OCI-LY1 (cell line): ENCODE measurements at regions not wholly inside any gene's neighbourhood (a gene's known extent, or its start where the extent isn't known, plus 50 kb on each side); places are given as distances from the start of the nearest gene placed in this dataset.

Source experiments
- H2AFZ ChIP-seq: fragments of 200-600 bp; sonication (generic), shearing (Covaris generic); 2 replicates; pipeline ENCODE4 v1.6.0; 2014; ENCODE audit warnings: antibody characterized with exemption, mild to moderate bottlenecking, low read length
- H3F3A ChIP-seq: fragments of 200-600 bp; sonication (generic), shearing (Covaris generic); 2 replicates; pipeline ENCODE4 v1.6.0; 2014; ENCODE audit warnings: mild to moderate bottlenecking, antibody characterized with exemption, low read length, moderate library complexity; ENCODE audit not compliant: insufficient read depth
- H3K27ac ChIP-seq: fragments of 200-600 bp; sonication (generic); 2 replicates; pipeline ENCODE4 v1.5.1; 2014; ENCODE audit warnings: low read length, mixed run types, mild to moderate bottlenecking, low read depth; ENCODE audit not compliant: poor library complexity, severe bottlenecking
- H3K27me3 ChIP-seq: fragments of 200-600 bp; sonication (generic); 2 replicates; pipeline ENCODE4 v1.6.0; 2014; ENCODE audit warnings: antibody characterized with exemption, mild to moderate bottlenecking, low read length, moderate library complexity; ENCODE audit not compliant: insufficient read depth
- H3K36me3 ChIP-seq: fragments of 200-600 bp; sonication (generic); 2 replicates; pipeline ENCODE4 v1.6.1; 2014; ENCODE audit warnings: mild to moderate bottlenecking, antibody characterized with exemption, low read length, moderate library complexity, mixed read lengths; ENCODE audit not compliant: insufficient read depth
- H3K4me1 ChIP-seq: fragments of 200-600 bp; sonication (generic); 2 replicates; pipeline ENCODE4 v1.5.1; 2014; ENCODE audit warnings: mild to moderate bottlenecking, low read length, moderate library complexity; ENCODE audit not compliant: insufficient read depth, severe bottlenecking
- H3K4me2 ChIP-seq: fragments of 200-600 bp; sonication (generic), shearing (Covaris generic); 2 replicates; pipeline ENCODE4 v1.6.1; 2014; ENCODE audit warnings: low read length
- H3K4me3 ChIP-seq: fragments of 200-600 bp; sonication (generic); 2 replicates; pipeline ENCODE4 v1.5.1; 2014; ENCODE audit warnings: low read length, low read depth, mild to moderate bottlenecking, mixed read lengths; ENCODE audit not compliant: poor library complexity, severe bottlenecking
- H3K79me2 ChIP-seq: fragments of 200-600 bp; shearing (Covaris generic); 2 replicates; pipeline ENCODE4 v1.6.1; 2016; ENCODE audit warnings: mixed run types, low read length, mixed read lengths; ENCODE audit not compliant: insufficient read depth
- H3K9ac ChIP-seq: fragments of 200-600 bp; sonication (generic), shearing (Covaris generic); 2 replicates; pipeline ENCODE4 v1.6.1; 2014; ENCODE audit warnings: mild to moderate bottlenecking, low read length, mixed read lengths
- H3K9me2 ChIP-seq: fragments of 200-600 bp; sonication (generic), shearing (Covaris generic); 2 replicates; pipeline ENCODE4 v1.6.1; 2014; ENCODE audit warnings: low read depth, mild to moderate bottlenecking, low read length, mixed read lengths
- H3K9me3 ChIP-seq: fragments of 200-600 bp; shearing (Covaris generic); 2 replicates; pipeline ENCODE4 v1.6.1; 2014; ENCODE audit warnings: low read length, mixed read lengths
- H4K20me1 ChIP-seq: fragments of 200-600 bp; sonication (generic), shearing (Covaris generic); 2 replicates; pipeline ENCODE4 v1.6.0; 2016; ENCODE audit warnings: mild to moderate bottlenecking, low read length; ENCODE audit not compliant: insufficient read depth
- EZH2 ChIP-seq: fragments of 200-600 bp; sonication (generic), shearing (Covaris generic); IDR thresholded peaks from 2 replicates; pipeline ENCODE4 v1.8.0; 2017; ENCODE audit warnings: borderline replicate concordance, mixed run types, mild to moderate bottlenecking, antibody characterized with exemption, low read length, moderate library complexity, mixed read lengths
- TF ChIP-seq, protein P1 (sequence below): fragments of 200-600 bp; sonication (generic), shearing (Covaris generic); IDR thresholded peaks from 2 replicates; pipeline ENCODE4 v1.5.1; 2017; ENCODE audit warnings: mild to moderate bottlenecking, antibody characterized with exemption, low read length, moderate library complexity, mixed read lengths

DNA sequence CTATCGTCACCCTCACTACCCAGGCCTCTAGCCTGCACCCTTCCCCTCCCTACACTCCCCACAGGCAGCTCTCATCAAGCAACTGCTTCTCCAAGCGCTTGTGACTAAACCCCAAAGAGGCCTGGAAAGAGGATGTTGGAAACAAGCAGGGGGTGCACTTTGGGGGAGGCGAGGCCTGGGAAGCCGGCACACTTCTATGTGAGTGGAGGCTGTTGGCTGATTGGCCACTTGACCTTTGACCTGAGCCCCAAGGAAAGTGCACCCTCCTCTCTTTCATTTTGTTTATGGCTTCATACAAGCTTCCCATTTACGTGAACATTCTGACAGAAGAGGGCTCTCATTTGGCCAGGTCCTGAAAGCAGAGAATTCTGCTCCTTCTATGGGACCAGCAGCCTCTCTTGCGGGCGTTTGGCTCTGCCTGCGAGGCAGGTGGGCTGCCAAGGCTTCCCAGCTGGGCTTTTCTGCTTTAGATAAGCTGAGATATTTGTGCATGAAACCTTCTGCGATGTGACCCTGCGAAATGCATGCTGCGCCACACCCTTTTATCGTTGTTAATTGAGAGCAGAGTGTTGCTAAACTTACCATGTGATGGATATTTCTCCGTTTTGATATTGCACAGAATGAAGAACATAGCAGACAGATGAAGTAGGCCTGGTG lies 134.8 kb upstream of the NCK2 start:
- H2AFZ ChIP-seq = no peak overlapping the region
- H3K27ac ChIP-seq = no peak overlapping the region
- no peak overlapping the region for H3K9ac ChIP-seq
- H4K20me1 ChIP-seq = no peaks in the 10 kb centered on the region
- no peak overlapping the region for H3K4me2 ChIP-seq
- H3K9me2 ChIP-seq = no peaks in the 10 kb centered on the region
- no peaks in the 10 kb centered on the region for H3K79me2 ChIP-seq
- no peaks in the 10 kb centered on the region for H3F3A ChIP-seq
- no peaks in the 10 kb centered on the region for H3K4me1 ChIP-seq
- no peak for TF ChIP-seq EZH2
- TF ChIP-seq, protein P1, sequence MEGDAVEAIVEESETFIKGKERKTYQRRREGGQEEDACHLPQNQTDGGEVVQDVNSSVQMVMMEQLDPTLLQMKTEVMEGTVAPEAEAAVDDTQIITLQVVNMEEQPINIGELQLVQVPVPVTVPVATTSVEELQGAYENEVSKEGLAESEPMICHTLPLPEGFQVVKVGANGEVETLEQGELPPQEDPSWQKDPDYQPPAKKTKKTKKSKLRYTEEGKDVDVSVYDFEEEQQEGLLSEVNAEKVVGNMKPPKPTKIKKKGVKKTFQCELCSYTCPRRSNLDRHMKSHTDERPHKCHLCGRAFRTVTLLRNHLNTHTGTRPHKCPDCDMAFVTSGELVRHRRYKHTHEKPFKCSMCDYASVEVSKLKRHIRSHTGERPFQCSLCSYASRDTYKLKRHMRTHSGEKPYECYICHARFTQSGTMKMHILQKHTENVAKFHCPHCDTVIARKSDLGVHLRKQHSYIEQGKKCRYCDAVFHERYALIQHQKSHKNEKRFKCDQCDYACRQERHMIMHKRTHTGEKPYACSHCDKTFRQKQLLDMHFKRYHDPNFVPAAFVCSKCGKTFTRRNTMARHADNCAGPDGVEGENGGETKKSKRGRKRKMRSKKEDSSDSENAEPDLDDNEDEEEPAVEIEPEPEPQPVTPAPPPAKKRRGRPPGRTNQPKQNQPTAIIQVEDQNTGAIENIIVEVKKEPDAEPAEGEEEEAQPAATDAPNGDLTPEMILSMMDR = no peak
- H3K27me3 ChIP-seq = no peaks in the 10 kb centered on the region
- no peak overlapping the region for H3K4me3 ChIP-seq
- H3K9me3 ChIP-seq = no peaks in the 10 kb centered on the region
- H3K36me3 ChIP-seq = no peaks in the 10 kb centered on the region

DNA sequence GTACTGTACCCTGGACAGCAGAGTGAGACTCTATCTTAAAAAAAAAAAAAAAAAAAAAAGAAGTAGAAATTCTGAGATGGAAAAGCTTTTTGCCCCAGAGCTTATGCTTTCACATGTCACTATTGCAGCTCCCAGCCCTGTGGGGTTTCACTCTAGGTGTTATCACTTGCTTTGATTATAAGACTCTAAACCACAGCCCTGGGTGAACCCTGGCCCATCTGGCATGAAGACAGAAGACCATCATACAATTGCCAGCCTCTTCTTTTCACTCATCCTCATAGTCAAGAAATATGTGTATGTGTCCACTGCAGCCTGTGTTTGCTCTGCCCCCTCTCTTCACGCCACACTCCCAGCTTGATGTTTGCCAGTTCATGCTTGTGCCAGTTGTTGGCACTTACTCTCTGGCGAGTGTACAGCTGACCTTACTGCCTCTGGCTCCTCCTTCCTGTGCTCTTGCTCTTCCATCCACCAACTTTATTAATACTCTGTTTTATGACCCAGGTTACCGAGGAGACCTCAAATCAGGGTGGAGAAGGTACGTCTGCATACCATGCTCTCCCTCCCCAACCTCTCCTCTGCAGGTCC lies 136.7 kb upstream of the NCK2 start:
- no peaks in the 10 kb centered on the region for H3K79me2 ChIP-seq
- H3K4me3 ChIP-seq = no peak overlapping the region
- TF ChIP-seq, protein P1 = no peak
- no peak for TF ChIP-seq EZH2
- H3K36me3 ChIP-seq = no peaks in the 10 kb centered on the region
- H3K9me2 ChIP-seq = no peaks in the 10 kb centered on the region
- no peak overlapping the region for H3K4me2 ChIP-seq
- H3K9me3 ChIP-seq = no peaks in the 10 kb centered on the region
- H3F3A ChIP-seq = no peaks in the 10 kb centered on the region
- H3K27ac ChIP-seq = no peak overlapping the region
- H3K4me1 ChIP-seq = no peaks in the 10 kb centered on the region
- H3K27me3 ChIP-seq = no peaks in the 10 kb centered on the region
- no peak overlapping the region for H3K9ac ChIP-seq
- H4K20me1 ChIP-seq = no peaks in the 10 kb centered on the region
- H2AFZ ChIP-seq = no peak overlapping the region

DNA sequence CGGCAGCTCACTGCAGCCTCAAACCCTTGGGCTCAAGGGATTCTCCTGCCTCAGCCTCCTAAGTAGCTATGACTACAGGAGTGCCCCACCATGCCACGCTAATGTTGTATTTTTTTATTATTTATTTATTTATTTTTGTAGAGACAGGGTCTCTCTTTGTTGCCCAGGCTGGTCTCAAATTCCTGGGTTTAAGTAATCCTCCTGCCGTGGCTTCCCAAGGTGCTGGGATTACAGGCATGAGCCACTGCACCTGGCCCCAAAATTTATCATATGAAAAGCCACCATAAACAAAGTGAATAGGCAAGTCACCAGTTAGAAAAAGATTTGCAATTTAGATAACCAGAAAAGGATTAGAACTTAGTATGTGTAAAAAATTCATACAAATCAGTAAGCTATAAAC lies 138.6 kb upstream of the NCK2 start:
- Histone ChIP-seq H3K9ac (no peak overlapping the region), H3K9me3 (no peaks in the 10 kb centered on the region), H3K4me2 (no peak overlapping the region), H4K20me1 (no peaks in the 10 kb centered on the region), H3F3A (no peaks in the 10 kb centered on the region), H3K36me3 (no peaks in the 10 kb centered on the region), H3K79me2 (no peaks in the 10 kb centered on the region), H3K27me3 (no peaks in the 10 kb centered on the region), H3K9me2 (no peaks in the 10 kb centered on the region), H3K4me1 (no peaks in the 10 kb centered on the region), H2AFZ (no peak overlapping the region), H3K4me3 (no peak overlapping the region), H3K27ac (no peak overlapping the region)
- TF ChIP-seq EZH2 = no peak
- TF ChIP-seq, protein P1 = no peak
